Loucy (cell line): ENCODE measurements at regions not wholly inside any gene's neighbourhood (a gene's known extent, or its start where the extent isn't known, plus 50 kb on each side); places are given as distances from the start of the nearest gene placed in this dataset.
"Not testable (repeated sequence)": the region's sequence is repeated elsewhere in the genome, so short reads cannot be mapped to it uniquely, and the experiment has no call there.

Experiments
- CTCF ChIP-seq: fragments of 200-600 bp; sonication (generic); conservative IDR thresholded peaks from 2 replicates; pipeline ENCODE4 v1.5.1; 2014; ENCODE audit warnings: mild to moderate bottlenecking, antibody characterized with exemption, low read length
- EZH2phosphoT487 ChIP-seq: fragments of 200-600 bp; IDR thresholded peaks from 2 replicates; pipeline ENCODE4 v1.6.1; 2018; ENCODE audit warnings: antibody characterized with exemption, mild to moderate bottlenecking, moderate library complexity, borderline replicate concordance

- not testable (repeated sequence) for TF ChIP-seq EZH2phosphoT487, CTCF
Observed at GRCh38 chr21:19544493-19544892, 1140.9 kb upstream of the TMPRSS15 start.
